T-helper 2 cell treated with Interferon-gamma antibody and Interleukin-4, amounts not matched to agents 5 μg/mL and 100 μg/mL, for 36 hours (primary cell): ENCODE measurements at regions not wholly inside any gene's neighbourhood (a gene's known extent, or its start where the extent isn't known, plus 50 kb on each side); places are given as distances from the start of the nearest gene placed in this dataset.

Experiments
- DNase-seq: peaks from one replicate; pipeline ENCODE4 v3.0.0; 2021; ENCODE audit warnings: low spot score
- H3K27ac Mint-ChIP-seq: one replicate; pipeline ENCODE4 v1.8.0; 2021; ENCODE audit warnings: mild to moderate bottlenecking, mixed read lengths
- H3K27me3 Mint-ChIP-seq: one replicate; pipeline ENCODE4 v1.8.0; 2021; ENCODE audit warnings: low read depth, mixed read lengths
- H3K36me3 Mint-ChIP-seq: one replicate; pipeline ENCODE4 v1.8.0; 2021; ENCODE audit warnings: low read depth, mixed read lengths
- H3K4me1 Mint-ChIP-seq: one replicate; pipeline ENCODE4 v1.8.0; 2021; ENCODE audit warnings: low read depth, mixed read lengths
- H3K4me3 Mint-ChIP-seq: one replicate; pipeline ENCODE4 v1.8.0; 2022; ENCODE audit warnings: mild to moderate bottlenecking, moderate library complexity, mixed read lengths
- H3K9me3 Mint-ChIP-seq: one replicate; pipeline ENCODE4 v1.8.0; 2021; ENCODE audit warnings: mixed read lengths

GRCh38 chr12:41866878-41867430, 277.7 kb downstream of the GXYLT1 start:
- Mint-ChIP-seq H3K4me3 (no peak overlapping the region), H3K36me3 (no peaks in the 10 kb centered on the region), H3K27ac (no peak overlapping the region), H3K27me3 (no peaks in the 10 kb centered on the region), H3K9me3 (no peaks in the 10 kb centered on the region), H3K4me1 (no peaks in the 10 kb centered on the region)
- DNase-seq: no peak

DNA sequence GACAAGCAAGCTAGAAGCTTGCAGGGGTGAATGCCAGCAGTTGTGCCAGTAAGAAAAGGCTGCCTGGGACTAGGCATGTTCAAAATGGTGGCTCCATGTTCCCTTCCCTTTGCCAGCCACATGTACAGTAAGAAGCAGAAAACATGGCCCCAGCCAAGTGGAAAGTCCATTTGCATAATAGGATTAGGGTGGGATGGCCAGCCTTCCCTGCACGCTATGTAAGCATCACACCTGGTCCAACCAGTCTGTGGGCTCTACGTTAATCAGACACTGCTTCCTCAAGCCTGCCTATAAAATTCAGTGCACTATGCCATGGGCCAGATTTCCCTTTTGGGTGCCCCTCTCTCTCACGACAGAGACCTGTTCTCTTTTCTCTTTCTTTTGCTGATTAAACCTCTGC, 288.4 kb downstream of the GXYLT1 start:
- Mint-ChIP-seq H3K27ac (no peak overlapping the region), H3K4me3 (no peak overlapping the region), H3K9me3 (no peaks in the 10 kb centered on the region), H3K4me1 (no peaks in the 10 kb centered on the region), H3K27me3 (no peaks in the 10 kb centered on the region), H3K36me3 (no peaks in the 10 kb centered on the region)
- no peak for DNase-seq

GRCh38 chr12:41850046-41850445, 294.6 kb downstream of the GXYLT1 start:
- no peak overlapping the region for H3K4me3 Mint-ChIP-seq
- H3K9me3 Mint-ChIP-seq: no peaks in the 10 kb centered on the region
- no peaks in the 10 kb centered on the region for H3K36me3 Mint-ChIP-seq
- no peaks in the 10 kb centered on the region for H3K27me3 Mint-ChIP-seq
- no peaks in the 10 kb centered on the region for H3K4me1 Mint-ChIP-seq
- no peak overlapping the region for H3K27ac Mint-ChIP-seq
- no peak for DNase-seq

- H3K27me3 Mint-ChIP-seq: no peaks in the 10 kb centered on the region
- no peaks in the 10 kb centered on the region for H3K4me1 Mint-ChIP-seq
- no peaks in the 10 kb centered on the region for H3K9me3 Mint-ChIP-seq
- DNase-seq: no peak
- H3K4me3 Mint-ChIP-seq: no peak overlapping the region
- no peak overlapping the region for H3K27ac Mint-ChIP-seq
- no peaks in the 10 kb centered on the region for H3K36me3 Mint-ChIP-seq
Measured at GRCh38 chr12:41846718-41847117, 298.0 kb downstream of the GXYLT1 start.

- H3K27me3 Mint-ChIP-seq: no peaks in the 10 kb centered on the region
- H3K27ac Mint-ChIP-seq: no peak overlapping the region
- no peaks in the 10 kb centered on the region for H3K4me1 Mint-ChIP-seq
- DNase-seq: no peak
- no peaks in the 10 kb centered on the region for H3K9me3 Mint-ChIP-seq
- no peak overlapping the region for H3K4me3 Mint-ChIP-seq
- H3K36me3 Mint-ChIP-seq: no peaks in the 10 kb centered on the region
Measured at GRCh38 chr12:41836416-41836815, 308.3 kb downstream of the GXYLT1 start.

GRCh38 chr12:41835556-41835955, 309.1 kb downstream of the GXYLT1 start:
- no peak for DNase-seq
- Mint-ChIP-seq H3K9me3 (no peaks in the 10 kb centered on the region), H3K36me3 (no peaks in the 10 kb centered on the region), H3K27ac (no peak overlapping the region), H3K27me3 (no peaks in the 10 kb centered on the region), H3K4me3 (no peak overlapping the region), H3K4me1 (no peaks in the 10 kb centered on the region)

DNA sequence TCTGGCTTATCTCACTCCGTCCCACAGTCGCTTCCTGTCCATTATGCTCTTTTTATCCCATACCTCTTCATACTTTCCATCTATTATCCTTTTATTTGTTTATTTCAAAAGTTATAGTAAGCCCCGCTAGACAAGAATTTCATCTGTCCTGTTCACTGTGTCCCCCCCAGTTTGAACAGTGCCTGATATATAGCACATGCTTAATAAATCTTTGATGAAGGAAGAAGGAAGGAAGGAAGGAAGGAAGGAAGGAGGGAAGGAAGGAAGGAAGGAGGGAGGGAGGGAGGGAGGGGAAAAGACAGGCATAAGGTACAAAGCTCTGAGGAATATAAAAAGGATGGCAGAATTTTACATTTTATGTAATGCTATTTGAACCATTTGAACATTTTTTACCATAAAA, 324.7 kb downstream of the GXYLT1 start:
- Mint-ChIP-seq H3K27ac (no peak overlapping the region), H3K36me3 (no peaks in the 10 kb centered on the region), H3K9me3 (no peaks in the 10 kb centered on the region), H3K27me3 (no peaks in the 10 kb centered on the region), H3K4me1 (no peaks in the 10 kb centered on the region), H3K4me3 (no peak overlapping the region)
- DNase-seq: no peak

- no peaks in the 10 kb centered on the region for H3K4me1 Mint-ChIP-seq
- no peak overlapping the region for H3K4me3 Mint-ChIP-seq
- no peak for DNase-seq
- no peaks in the 10 kb centered on the region for H3K9me3 Mint-ChIP-seq
- no peaks in the 10 kb centered on the region for H3K27me3 Mint-ChIP-seq
- H3K36me3 Mint-ChIP-seq: no peaks in the 10 kb centered on the region
- H3K27ac Mint-ChIP-seq: no peak overlapping the region
Measured at GRCh38 chr12:41804026-41804425, 340.6 kb downstream of the GXYLT1 start.

GRCh38 chr12:41802803-41803202, 341.9 kb downstream of the GXYLT1 start:
- no peak for DNase-seq
- Mint-ChIP-seq H3K36me3 (no peaks in the 10 kb centered on the region), H3K27ac (no peak overlapping the region), H3K4me1 (no peaks in the 10 kb centered on the region), H3K9me3 (no peaks in the 10 kb centered on the region), H3K4me3 (no peak overlapping the region), H3K27me3 (no peaks in the 10 kb centered on the region)

DNA sequence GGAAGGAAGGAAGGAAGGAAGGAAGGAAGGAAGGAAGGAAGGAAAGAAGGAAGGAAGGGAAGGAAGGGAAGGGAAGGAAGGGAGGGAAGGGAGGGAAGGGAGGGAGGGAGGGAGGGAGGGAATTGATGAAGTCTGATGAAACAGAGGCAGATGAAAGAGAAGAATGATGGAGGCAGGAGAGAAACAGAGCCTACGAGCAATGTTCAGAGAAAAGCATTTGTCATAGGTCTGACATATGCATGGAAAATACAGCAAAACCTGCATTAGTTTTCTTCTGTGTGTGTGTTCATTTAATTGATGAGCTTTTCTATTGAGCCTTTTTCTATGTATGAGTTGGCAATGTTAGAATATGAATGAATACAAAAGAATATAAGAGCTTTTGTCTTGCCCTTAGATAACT, 343.4 kb downstream of the GXYLT1 start:
- H3K27ac Mint-ChIP-seq: no peak overlapping the region
- no peak overlapping the region for H3K4me3 Mint-ChIP-seq
- H3K27me3 Mint-ChIP-seq: no peaks in the 10 kb centered on the region
- DNase-seq: no peak
- no peaks in the 10 kb centered on the region for H3K36me3 Mint-ChIP-seq
- no peaks in the 10 kb centered on the region for H3K4me1 Mint-ChIP-seq
- H3K9me3 Mint-ChIP-seq: no peaks in the 10 kb centered on the region

GRCh38 chr12:41799671-41800070, 345.0 kb downstream of the GXYLT1 start:
- Mint-ChIP-seq H3K4me3 (no peak overlapping the region), H3K4me1 (no peaks in the 10 kb centered on the region), H3K27ac (no peak overlapping the region), H3K9me3 (no peaks in the 10 kb centered on the region), H3K27me3 (no peaks in the 10 kb centered on the region), H3K36me3 (no peaks in the 10 kb centered on the region)
- no peak for DNase-seq

DNA sequence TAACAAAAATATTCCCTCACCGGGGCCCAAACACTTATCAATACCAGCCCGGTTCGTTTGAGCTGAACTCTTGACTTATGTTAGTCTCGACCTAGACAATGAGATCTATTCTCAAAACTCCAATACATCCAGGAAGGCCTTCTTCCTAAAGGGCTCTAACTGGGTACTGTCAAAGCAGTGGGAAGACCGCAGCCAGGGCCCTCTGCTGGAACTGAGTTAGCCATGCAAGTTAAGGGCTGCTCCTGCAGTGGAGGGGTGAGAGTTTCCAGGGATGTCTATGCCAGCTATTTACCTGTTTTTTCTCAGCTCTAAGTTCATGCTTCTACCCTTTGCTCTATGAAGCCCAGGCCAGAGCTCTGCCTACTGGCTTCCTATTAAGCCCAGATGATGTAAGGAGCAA, 348.8 kb downstream of the GXYLT1 start:
- H3K36me3 Mint-ChIP-seq: no peaks in the 10 kb centered on the region
- H3K27ac Mint-ChIP-seq: no peak overlapping the region

GRCh38 chr12:41795051-41795600, 349.5 kb downstream of the GXYLT1 start:
- H3K27me3 Mint-ChIP-seq: no peaks in the 10 kb centered on the region
- no peak overlapping the region for H3K27ac Mint-ChIP-seq

More for the DNA sequence above, 348.8 kb downstream of the GXYLT1 start:
- H3K4me1 Mint-ChIP-seq: no peaks in the 10 kb centered on the region
- no peak overlapping the region for H3K4me3 Mint-ChIP-seq
- no peaks in the 10 kb centered on the region for H3K27me3 Mint-ChIP-seq
- H3K9me3 Mint-ChIP-seq: peaks cover 5% of the 10 kb centered on the region
- no peak for DNase-seq

DNA sequence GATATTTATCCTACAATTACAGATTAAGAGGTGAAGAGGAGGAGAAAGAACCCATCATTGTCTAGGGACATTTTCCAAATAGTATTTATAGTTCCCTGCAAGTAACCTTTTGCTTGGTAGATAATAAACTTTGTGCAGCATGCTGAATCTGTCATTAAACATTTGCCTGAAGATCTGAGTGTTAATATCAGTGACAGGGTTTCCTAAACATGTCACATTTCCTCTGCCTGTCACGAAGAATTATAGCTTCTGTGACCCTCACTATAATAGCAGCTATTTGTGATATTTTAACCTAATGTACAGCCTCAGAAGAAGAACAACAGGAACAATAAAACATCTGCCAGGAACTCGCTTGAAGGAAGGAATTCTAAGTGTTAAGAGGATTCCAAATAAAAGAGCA, 350.3 kb downstream of the GXYLT1 start:
- no peak overlapping the region for H3K4me3 Mint-ChIP-seq
- DNase-seq: no peak
- H3K27me3 Mint-ChIP-seq: no peaks in the 10 kb centered on the region
- H3K36me3 Mint-ChIP-seq: no peaks in the 10 kb centered on the region
- no peak overlapping the region for H3K27ac Mint-ChIP-seq
- peaks cover 8% of the 10 kb centered on the region for H3K9me3 Mint-ChIP-seq
- no peaks in the 10 kb centered on the region for H3K4me1 Mint-ChIP-seq

More at GRCh38 chr12:41795051-41795600, 349.5 kb downstream of the GXYLT1 start:
- H3K4me1 Mint-ChIP-seq: no peaks in the 10 kb centered on the region
- no peaks in the 10 kb centered on the region for H3K36me3 Mint-ChIP-seq
- H3K4me3 Mint-ChIP-seq: no peak overlapping the region
- DNase-seq: no peak
- H3K9me3 Mint-ChIP-seq: peaks cover 8% of the 10 kb centered on the region

- no peaks in the 10 kb centered on the region for H3K36me3 Mint-ChIP-seq
- H3K27me3 Mint-ChIP-seq: no peaks in the 10 kb centered on the region
- H3K27ac Mint-ChIP-seq: no peak overlapping the region
- no peaks in the 10 kb centered on the region for H3K9me3 Mint-ChIP-seq
- DNase-seq: no peak
- no peak overlapping the region for H3K4me3 Mint-ChIP-seq
- no peaks in the 10 kb centered on the region for H3K4me1 Mint-ChIP-seq
Measured at GRCh38 chr12:41784957-41785356, 359.7 kb downstream of the GXYLT1 start.
